Brain microvascular endothelial cell (primary cell): ENCODE measurements at regions not wholly inside any gene's neighbourhood (a gene's known extent, or its start where the extent isn't known, plus 50 kb on each side); places are given as distances from the start of the nearest gene placed in this dataset.

Source experiments
- DNase-seq: peaks from one replicate; pipeline ENCODE4 v3.0.0-alpha.2; 2020
- H3K27ac ChIP-seq: fragments of 250-450 bp; sonication (Bioruptor Pico); 2 replicates; pipeline ENCODE4 v1.5.1; 2020; ENCODE audit warnings: mild to moderate bottlenecking, moderate library complexity
- H3K27me3 ChIP-seq: fragments of 250-450 bp; sonication (Bioruptor Pico); replicated peaks from 2 replicates; pipeline ENCODE4 v1.5.1; 2020; ENCODE audit warnings: mild to moderate bottlenecking
- H3K36me3 ChIP-seq: fragments of 250-450 bp; sonication (Bioruptor Pico); replicated peaks from 2 replicates; pipeline ENCODE4 v1.5.1; 2020; ENCODE audit warnings: mild to moderate bottlenecking
- H3K4me3 ChIP-seq: 2 replicates; pipeline ENCODE4 v1.5.1; 2011; ENCODE audit warnings: low read depth, mild to moderate bottlenecking, control low read depth, low read length, moderate library complexity
- in situ Hi-C: cut with HindIII; loops from 2 replicates; pipeline ENCODE4 v1.10.0; 2017; ENCODE audit warnings: low sequenced_read_pairs, low pct_ligation_motif_present
- TF ChIP-seq, protein P1 (sequence below): IDR thresholded peaks from 2 replicates; pipeline ENCODE4 v1.5.1; 2011; ENCODE audit warnings: low read depth, mild to moderate bottlenecking, moderate library complexity, low read length, control low read depth, inconsistent platforms; ENCODE audit errors: missing control alignments

DNA sequence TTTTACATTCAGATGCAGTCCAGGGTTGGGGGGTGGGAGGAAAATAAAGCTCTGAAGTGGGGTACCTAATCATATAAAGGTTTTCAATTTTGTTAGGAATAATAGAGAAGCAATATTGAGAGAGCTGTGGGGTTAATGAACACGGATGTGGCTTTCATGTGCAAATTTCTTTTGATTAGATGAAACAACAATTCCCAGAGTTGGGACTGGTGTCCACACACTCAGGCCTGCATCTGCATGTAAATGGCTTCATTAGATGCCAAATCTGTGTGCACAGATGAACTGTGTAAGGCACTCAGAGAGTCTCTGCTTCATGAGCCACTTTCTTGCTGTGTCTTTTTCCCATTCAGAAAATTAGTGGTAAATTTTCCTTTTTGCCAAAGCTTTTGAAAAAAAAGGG is 377.1 kb upstream of the NOVA1 start:
- H3K36me3 ChIP-seq = no peaks in the 10 kb centered on the region
- DNase-seq = no peak
- H3K27ac ChIP-seq = no peak overlapping the region
- in situ Hi-C loops = no loop called here
- TF ChIP-seq, protein P1, sequence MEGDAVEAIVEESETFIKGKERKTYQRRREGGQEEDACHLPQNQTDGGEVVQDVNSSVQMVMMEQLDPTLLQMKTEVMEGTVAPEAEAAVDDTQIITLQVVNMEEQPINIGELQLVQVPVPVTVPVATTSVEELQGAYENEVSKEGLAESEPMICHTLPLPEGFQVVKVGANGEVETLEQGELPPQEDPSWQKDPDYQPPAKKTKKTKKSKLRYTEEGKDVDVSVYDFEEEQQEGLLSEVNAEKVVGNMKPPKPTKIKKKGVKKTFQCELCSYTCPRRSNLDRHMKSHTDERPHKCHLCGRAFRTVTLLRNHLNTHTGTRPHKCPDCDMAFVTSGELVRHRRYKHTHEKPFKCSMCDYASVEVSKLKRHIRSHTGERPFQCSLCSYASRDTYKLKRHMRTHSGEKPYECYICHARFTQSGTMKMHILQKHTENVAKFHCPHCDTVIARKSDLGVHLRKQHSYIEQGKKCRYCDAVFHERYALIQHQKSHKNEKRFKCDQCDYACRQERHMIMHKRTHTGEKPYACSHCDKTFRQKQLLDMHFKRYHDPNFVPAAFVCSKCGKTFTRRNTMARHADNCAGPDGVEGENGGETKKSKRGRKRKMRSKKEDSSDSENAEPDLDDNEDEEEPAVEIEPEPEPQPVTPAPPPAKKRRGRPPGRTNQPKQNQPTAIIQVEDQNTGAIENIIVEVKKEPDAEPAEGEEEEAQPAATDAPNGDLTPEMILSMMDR = no peak
- H3K4me3 ChIP-seq = no peak overlapping the region
- no peaks in the 10 kb centered on the region for H3K27me3 ChIP-seq

DNA sequence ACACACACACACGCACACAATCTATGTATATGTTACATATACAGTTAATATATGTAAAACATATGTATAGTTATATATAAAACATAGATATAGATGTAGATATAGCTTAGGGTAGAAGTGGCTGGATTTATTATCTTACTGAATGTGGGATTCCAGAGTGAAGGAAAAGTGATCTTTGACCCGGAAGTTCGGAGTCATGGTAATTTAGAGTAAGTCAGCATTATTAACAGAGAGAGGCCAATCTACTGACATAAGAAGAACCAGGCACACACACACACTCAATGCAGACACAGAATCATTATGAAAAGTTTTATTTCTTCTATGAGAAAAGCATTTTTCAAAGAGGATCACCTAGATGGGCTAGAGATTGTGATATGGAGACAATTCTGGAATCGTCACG is 384.2 kb upstream of the NOVA1 start:
- TF ChIP-seq, protein P1 = no peak
- no peaks in the 10 kb centered on the region for H3K27me3 ChIP-seq
- H3K27ac ChIP-seq = no peak overlapping the region
- H3K36me3 ChIP-seq = no peaks in the 10 kb centered on the region
- in situ Hi-C loops = no loop called here
- no peak for DNase-seq
- no peak overlapping the region for H3K4me3 ChIP-seq

DNA sequence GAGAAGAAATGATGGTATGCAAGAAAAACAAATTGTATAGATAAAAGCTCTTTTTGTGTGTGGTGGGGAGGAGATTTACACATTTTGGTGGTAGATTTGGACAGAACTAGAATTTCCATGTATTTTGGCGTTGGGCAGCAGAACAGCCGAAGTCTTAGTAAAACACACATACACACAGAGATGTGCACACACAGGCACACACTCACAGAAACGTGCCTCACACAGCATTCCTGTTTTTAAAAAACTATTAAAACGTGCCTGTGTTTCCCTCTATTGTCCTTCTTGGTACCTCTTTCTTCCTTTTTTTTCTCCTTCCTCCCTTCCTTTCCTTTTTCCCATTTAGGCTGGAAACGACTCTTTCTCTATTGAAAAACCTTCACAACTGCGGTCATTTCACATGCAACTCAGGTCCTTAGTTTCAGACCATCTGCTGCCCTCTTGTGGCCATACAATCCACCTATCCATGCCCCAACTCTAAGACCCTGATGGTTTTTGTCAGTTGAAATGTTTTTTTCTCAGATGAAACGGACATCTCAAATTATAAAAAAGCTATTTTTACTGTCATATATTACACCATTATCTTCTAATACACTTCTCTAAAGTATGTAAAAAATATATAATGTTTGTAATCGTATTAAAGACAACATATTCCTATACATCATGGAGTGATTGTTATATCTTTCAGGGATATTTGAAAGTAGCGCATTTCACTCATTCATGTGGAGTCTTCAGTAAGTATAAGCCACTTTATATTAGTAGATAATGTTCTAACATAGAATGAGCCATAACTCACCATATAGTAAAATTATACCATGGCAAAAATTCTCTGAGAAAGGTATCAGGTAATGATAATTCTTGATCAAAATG is 386.7 kb upstream of the NOVA1 start:
- Histone ChIP-seq H3K4me3 (no peak overlapping the region), H3K36me3 (no peaks in the 10 kb centered on the region)
- in situ Hi-C loops = no loop called here

DNA sequence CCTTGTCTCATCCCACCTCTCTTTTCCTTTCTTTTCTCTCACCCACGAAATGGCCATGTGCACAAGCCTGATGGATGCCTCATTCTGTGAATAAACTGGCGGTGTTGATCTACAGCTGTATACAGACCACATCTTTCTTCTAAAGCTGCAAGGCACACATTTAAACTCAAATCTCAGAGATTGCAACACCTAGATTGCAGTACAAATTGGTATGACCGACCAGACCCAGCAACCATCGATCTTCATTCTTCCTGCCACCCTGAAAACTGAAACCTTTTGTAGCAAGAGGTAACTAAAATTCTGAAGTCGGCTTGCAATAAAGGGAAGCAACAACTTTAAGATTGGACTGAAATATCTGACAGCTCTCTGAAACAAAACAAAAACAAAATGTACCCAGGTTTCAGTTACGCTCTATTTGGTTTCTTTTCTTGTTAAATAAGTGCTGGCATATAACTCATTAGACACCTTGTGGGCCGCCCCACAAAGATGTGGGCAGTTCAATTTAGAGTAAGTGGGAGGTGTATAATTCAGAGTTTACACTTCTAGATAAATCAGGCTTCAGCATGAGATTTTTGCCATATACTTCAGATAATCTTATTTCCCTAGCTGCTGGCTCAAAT is 390.0 kb upstream of the NOVA1 start:
- no peaks in the 10 kb centered on the region for H3K27me3 ChIP-seq
- no peak overlapping the region for H3K27ac ChIP-seq
- H3K4me3 ChIP-seq = no peak overlapping the region
- H3K36me3 ChIP-seq = no peaks in the 10 kb centered on the region
- TF ChIP-seq, protein P1 = no peak
- in situ Hi-C loops = no loop called here
- DNase-seq = no peak

More for the DNA sequence above, 386.7 kb upstream of the NOVA1 start:
- peak; percentile 16 for DNase-seq
- TF ChIP-seq, protein P1 = peak; percentile 82
- Histone ChIP-seq H3K27ac (no peak overlapping the region), H3K27me3 (no peaks in the 10 kb centered on the region)

DNA sequence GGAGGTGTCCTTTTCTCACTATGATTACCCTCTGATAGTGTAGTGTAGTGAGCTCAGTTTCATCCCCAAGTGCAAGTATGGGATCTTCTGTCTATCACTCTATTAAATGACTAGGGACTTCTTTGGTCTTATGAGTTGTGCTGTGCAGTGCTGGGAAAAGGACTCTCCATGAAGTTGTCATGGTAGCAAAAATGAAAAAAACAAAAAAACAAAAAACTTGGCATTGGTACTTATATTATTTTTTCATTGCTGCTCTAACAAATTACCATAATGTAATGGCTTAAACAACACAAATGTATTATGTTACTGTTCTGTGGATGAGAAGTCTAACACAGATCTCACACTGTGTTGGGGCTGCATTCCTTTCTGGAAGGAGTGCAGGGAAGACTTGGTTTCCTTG is 393.1 kb upstream of the NOVA1 start:
- Histone ChIP-seq H3K36me3 (no peaks in the 10 kb centered on the region), H3K27ac (no peak overlapping the region), H3K27me3 (no peaks in the 10 kb centered on the region), H3K4me3 (no peak overlapping the region)
- no peak for DNase-seq
- TF ChIP-seq, protein P1 = no peak
- in situ Hi-C loops = no loop called here
